Fibroblast of skin of abdomen (primary cell): ENCODE measurements at regions not wholly inside any gene's neighbourhood (a gene's known extent, or its start where the extent isn't known, plus 50 kb on each side); places are given as distances from the start of the nearest gene placed in this dataset.
"Not testable (repeated sequence)": the region's sequence is repeated elsewhere in the genome, so short reads cannot be mapped to it uniquely, and the experiment has no call there.

Experiments
- DNase-seq: peaks from one replicate; pipeline ENCODE4 v3.0.0-alpha.2; 2013

GRCh38 chr7:133132906-133133305 lies 51.0 kb upstream of the CHCHD3 start:
- DNase-seq: no peak

GRCh38 chr7:133134810-133135209 lies 52.9 kb upstream of the CHCHD3 start:
- no peak for DNase-seq

- no peak for DNase-seq
These were observed 53.6 kb upstream of the CHCHD3 start for GRCh38 chr7:133135451-133135850.

- DNase-seq: peak; percentile 42
These were observed 57.5 kb upstream of the CHCHD3 start for GRCh38 chr7:133139350-133139749.

- DNase-seq: no peak
These were observed 57.9 kb upstream of the CHCHD3 start for GRCh38 chr7:133139801-133140200.

- no peak for DNase-seq
These were observed 59.2 kb upstream of the CHCHD3 start for GRCh38 chr7:133140994-133141595.

GRCh38 chr7:133150760-133151159 lies 68.9 kb upstream of the CHCHD3 start:
- DNase-seq: no peak

- no peak for DNase-seq
These were observed 71.0 kb upstream of the CHCHD3 start for GRCh38 chr7:133152875-133153274.

GRCh38 chr7:133155146-133155545 lies 73.3 kb upstream of the CHCHD3 start:
- DNase-seq: no peak

GRCh38 chr7:133155642-133156041 lies 73.8 kb upstream of the CHCHD3 start:
- DNase-seq: no peak

- no peak for DNase-seq
These were observed 75.2 kb upstream of the CHCHD3 start for GRCh38 chr7:133157045-133157444.

- no peak for DNase-seq
These were observed 82.6 kb upstream of the CHCHD3 start for GRCh38 chr7:133164498-133164897.

GRCh38 chr7:133165001-133165400 lies 83.1 kb upstream of the CHCHD3 start:
- DNase-seq: no peak

- no peak for DNase-seq
These were observed 83.6 kb upstream of the CHCHD3 start for GRCh38 chr7:133165529-133165928.

GRCh38 chr7:133167300-133167699 lies 85.4 kb upstream of the CHCHD3 start:
- DNase-seq: no peak

- not testable (repeated sequence) for DNase-seq
These were observed 83.6 kb upstream of the EXOC4 start for GRCh38 chr7:133169167-133169822.

GRCh38 chr7:133177476-133177875 lies 75.4 kb upstream of the EXOC4 start:
- not testable (repeated sequence) for DNase-seq

GRCh38 chr7:133180717-133181116 lies 72.2 kb upstream of the EXOC4 start:
- DNase-seq: no peak

GRCh38 chr7:133183042-133183794 lies 69.7 kb upstream of the EXOC4 start:
- no peak for DNase-seq

- no peak for DNase-seq
These were observed 68.9 kb upstream of the EXOC4 start for GRCh38 chr7:133183969-133184368.

- no peak for DNase-seq
These were observed 67.4 kb upstream of the EXOC4 start for GRCh38 chr7:133185512-133185911.

- DNase-seq: no peak
These were observed 66.8 kb upstream of the EXOC4 start for GRCh38 chr7:133186060-133186459.

GRCh38 chr7:133190172-133190528 lies 62.7 kb upstream of the EXOC4 start:
- no peak for DNase-seq

- DNase-seq: no peak
These were observed 62.2 kb upstream of the EXOC4 start for GRCh38 chr7:133190650-133191049.
